ENCODE measurements at regions not wholly inside any gene's neighbourhood (a gene's known extent, or its start where the extent isn't known, plus 50 kb on each side); places are given as distances from the start of the nearest gene placed in this dataset.
"Not testable (repeated sequence)": the region's sequence is repeated elsewhere in the genome, so short reads cannot be mapped to it uniquely, and the experiment has no call there.

GRCh38 chr4:67412153-67412712 is 133.1 kb downstream of the CENPC start:
- H3K4me1 ChIP-seq (ENCODE audit: control insufficient read depth, insufficient read depth, low read length); H3K4me3 ChIP-seq (ENCODE audit: low read depth, low read length); DNase-seq (ENCODE audit: low read depth in 4 of 6, low spot score in 6 of 6); H3K27me3 ChIP-seq (ENCODE audit: control insufficient read depth, insufficient read depth, low read length); H3K9me3 ChIP-seq (ENCODE audit: control insufficient read depth, insufficient read depth, low read length); H3K27ac ChIP-seq (ENCODE audit: low read depth, low read length); H3K36me3 ChIP-seq (ENCODE audit: control insufficient read depth, insufficient read depth, low read length): not testable (repeated sequence)
- 86% methylated on average over 13 of the region's 15 CpGs for WGBS (ENCODE audit: insufficient coverage)

GRCh38 chr4:67403342-67403741 is 142.0 kb downstream of the CENPC start:
- H3K27ac ChIP-seq (ENCODE audit: low read depth, low read length) = no peak overlapping the region
- H3K36me3 ChIP-seq (ENCODE audit: control insufficient read depth, insufficient read depth, low read length) = no peaks in the 10 kb centered on the region
- DNase-seq (ENCODE audit: low read depth in 4 of 6, low spot score in 6 of 6) = no peak
- H3K9me3 ChIP-seq (ENCODE audit: control insufficient read depth, insufficient read depth, low read length) = no peaks in the 10 kb centered on the region
- no peaks in the 10 kb centered on the region for H3K4me1 ChIP-seq (ENCODE audit: control insufficient read depth, insufficient read depth, low read length)
- H3K4me3 ChIP-seq (ENCODE audit: low read depth, low read length) = no peak overlapping the region
- H3K27me3 ChIP-seq (ENCODE audit: control insufficient read depth, insufficient read depth, low read length) = no peaks in the 10 kb centered on the region

GRCh38 chr4:67401902-67402301 is 143.4 kb downstream of the CENPC start:
- WGBS (ENCODE audit: insufficient coverage) = 100% methylated on average over 1 of the region's 1 CpG

GRCh38 chr4:67397931-67398330 is 147.4 kb downstream of the CENPC start:
- no peak overlapping the region for H3K4me3 ChIP-seq (ENCODE audit: low read depth, low read length)
- no peak overlapping the region for H3K27ac ChIP-seq (ENCODE audit: low read depth, low read length)
- H3K36me3 ChIP-seq (ENCODE audit: control insufficient read depth, insufficient read depth, low read length) = no peaks in the 10 kb centered on the region
- H3K4me1 ChIP-seq (ENCODE audit: control insufficient read depth, insufficient read depth, low read length) = no peaks in the 10 kb centered on the region
- H3K9me3 ChIP-seq (ENCODE audit: control insufficient read depth, insufficient read depth, low read length) = no peaks in the 10 kb centered on the region
- DNase-seq (ENCODE audit: low read depth in 4 of 6, low spot score in 6 of 6) = no peak
- no peaks in the 10 kb centered on the region for H3K27me3 ChIP-seq (ENCODE audit: control insufficient read depth, insufficient read depth, low read length)

More at GRCh38 chr4:67401902-67402301, 143.4 kb downstream of the CENPC start:
- Histone ChIP-seq H3K4me3 (ENCODE audit: low read depth, low read length) (no peak overlapping the region), H3K9me3 (ENCODE audit: control insufficient read depth, insufficient read depth, low read length) (no peaks in the 10 kb centered on the region), H3K27me3 (ENCODE audit: control insufficient read depth, insufficient read depth, low read length) (no peaks in the 10 kb centered on the region), H3K27ac (ENCODE audit: low read depth, low read length) (no peak overlapping the region), H3K4me1 (ENCODE audit: control insufficient read depth, insufficient read depth, low read length) (no peaks in the 10 kb centered on the region), H3K36me3 (ENCODE audit: control insufficient read depth, insufficient read depth, low read length) (no peaks in the 10 kb centered on the region)
- peak in 1 of 6 donors; percentile 78 for DNase-seq (ENCODE audit: low read depth in 4 of 6, low spot score in 6 of 6)

- peak in 2 of 6 donors; percentile 20 to 71 for DNase-seq (ENCODE audit: low read depth in 4 of 6, low spot score in 6 of 6)
- no peak overlapping the region for H3K4me3 ChIP-seq (ENCODE audit: low read depth, low read length)
- no peaks in the 10 kb centered on the region for H3K36me3 ChIP-seq (ENCODE audit: control insufficient read depth, insufficient read depth, low read length)
- no CpG with 5 or more reads among the region's 5 CpGs for WGBS (ENCODE audit: insufficient coverage)
- no peaks in the 10 kb centered on the region for H3K4me1 ChIP-seq (ENCODE audit: control insufficient read depth, insufficient read depth, low read length)
- H3K27me3 ChIP-seq (ENCODE audit: control insufficient read depth, insufficient read depth, low read length) = no peaks in the 10 kb centered on the region
- no peaks in the 10 kb centered on the region for H3K9me3 ChIP-seq (ENCODE audit: control insufficient read depth, insufficient read depth, low read length)
- H3K27ac ChIP-seq (ENCODE audit: low read depth, low read length) = no peak overlapping the region
Observed at GRCh38 chr4:67397031-67397430, 148.3 kb downstream of the CENPC start.

GRCh38 chr4:67396008-67396407 is 149.3 kb downstream of the CENPC start:
- no peaks in the 10 kb centered on the region for H3K9me3 ChIP-seq (ENCODE audit: control insufficient read depth, insufficient read depth, low read length)
- H3K27ac ChIP-seq (ENCODE audit: low read depth, low read length) = no peak overlapping the region
- WGBS (ENCODE audit: insufficient coverage) = no CpG with 5 or more reads among the region's 2 CpGs

GRCh38 chr4:67394879-67395278 is 150.4 kb downstream of the CENPC start:
- H3K27me3 ChIP-seq (ENCODE audit: control insufficient read depth, insufficient read depth, low read length) = no peaks in the 10 kb centered on the region
- no peaks in the 10 kb centered on the region for H3K36me3 ChIP-seq (ENCODE audit: control insufficient read depth, insufficient read depth, low read length)
- WGBS (ENCODE audit: insufficient coverage) = 79% methylated on average over 3 of the region's 3 CpGs
- no peak overlapping the region for H3K27ac ChIP-seq (ENCODE audit: low read depth, low read length)
- no peak overlapping the region for H3K4me3 ChIP-seq (ENCODE audit: low read depth, low read length)
- H3K9me3 ChIP-seq (ENCODE audit: control insufficient read depth, insufficient read depth, low read length) = no peaks in the 10 kb centered on the region
- no peak for DNase-seq (ENCODE audit: low read depth in 4 of 6, low spot score in 6 of 6)
- no peaks in the 10 kb centered on the region for H3K4me1 ChIP-seq (ENCODE audit: control insufficient read depth, insufficient read depth, low read length)

More at GRCh38 chr4:67396008-67396407, 149.3 kb downstream of the CENPC start:
- Histone ChIP-seq H3K4me1 (ENCODE audit: control insufficient read depth, insufficient read depth, low read length) (no peaks in the 10 kb centered on the region), H3K4me3 (ENCODE audit: low read depth, low read length) (no peak overlapping the region), H3K36me3 (ENCODE audit: control insufficient read depth, insufficient read depth, low read length) (no peaks in the 10 kb centered on the region), H3K27me3 (ENCODE audit: control insufficient read depth, insufficient read depth, low read length) (no peaks in the 10 kb centered on the region)
- DNase-seq (ENCODE audit: low read depth in 4 of 6, low spot score in 6 of 6) = no peak

- Histone ChIP-seq H3K4me1 (ENCODE audit: control insufficient read depth, insufficient read depth, low read length) (no peaks in the 10 kb centered on the region), H3K27ac (ENCODE audit: low read depth, low read length) (no peak overlapping the region), H3K4me3 (ENCODE audit: low read depth, low read length) (no peak overlapping the region), H3K27me3 (ENCODE audit: control insufficient read depth, insufficient read depth, low read length) (no peaks in the 10 kb centered on the region), H3K36me3 (ENCODE audit: control insufficient read depth, insufficient read depth, low read length) (no peaks in the 10 kb centered on the region), H3K9me3 (ENCODE audit: control insufficient read depth, insufficient read depth, low read length) (no peaks in the 10 kb centered on the region)
- DNase-seq (ENCODE audit: low read depth in 4 of 6, low spot score in 6 of 6) = peak; percentile 31 to 89 (median 50)
- WGBS (ENCODE audit: insufficient coverage) = no CpG with 5 or more reads among the region's 3 CpGs
Observed at GRCh38 chr4:67393699-67394281, 151.5 kb downstream of the CENPC start.

- Histone ChIP-seq H3K27ac (ENCODE audit: low read depth, low read length) (no peak overlapping the region), H3K27me3 (ENCODE audit: control insufficient read depth, insufficient read depth, low read length) (no peaks in the 10 kb centered on the region), H3K4me3 (ENCODE audit: low read depth, low read length) (no peak overlapping the region), H3K9me3 (ENCODE audit: control insufficient read depth, insufficient read depth, low read length) (no peaks in the 10 kb centered on the region), H3K4me1 (ENCODE audit: control insufficient read depth, insufficient read depth, low read length) (no peaks in the 10 kb centered on the region), H3K36me3 (ENCODE audit: control insufficient read depth, insufficient read depth, low read length) (no peaks in the 10 kb centered on the region)
- DNase-seq (ENCODE audit: low read depth in 4 of 6, low spot score in 6 of 6) = no peak
- no CpG with 5 or more reads among the region's 1 CpG for WGBS (ENCODE audit: insufficient coverage)
Observed at GRCh38 chr4:67393007-67393406, 152.3 kb downstream of the CENPC start.

GRCh38 chr4:67381406-67381804 is 163.9 kb downstream of the CENPC start:
- not testable (repeated sequence) for H3K36me3 ChIP-seq (ENCODE audit: control insufficient read depth, insufficient read depth, low read length); H3K27ac ChIP-seq (ENCODE audit: low read depth, low read length); H3K9me3 ChIP-seq (ENCODE audit: control insufficient read depth, insufficient read depth, low read length); H3K27me3 ChIP-seq (ENCODE audit: control insufficient read depth, insufficient read depth, low read length); DNase-seq (ENCODE audit: low read depth in 4 of 6, low spot score in 6 of 6); H3K4me1 ChIP-seq (ENCODE audit: control insufficient read depth, insufficient read depth, low read length); H3K4me3 ChIP-seq (ENCODE audit: low read depth, low read length)
- WGBS (ENCODE audit: insufficient coverage) = 95% methylated on average over 19 of the region's 19 CpGs

All from spinal cord (tissue), 9 donors.